ENCODE measurements at regions not wholly inside any gene's neighbourhood (a gene's known extent, or its start where the extent isn't known, plus 50 kb on each side); places are given as distances from the start of the nearest gene placed in this dataset.

GRCh38 chr2:41990688-41991087 lies 57.1 kb upstream of the PKDCC start:
- TF ChIP-seq CTCF (IDR thresholded peaks at IDR 0.05) (no peak), POLR2A (IDR thresholded peaks at IDR 0.05) (no peak)
